ENCODE measurements at regions not wholly inside any gene's neighbourhood (a gene's known extent, or its start where the extent isn't known, plus 50 kb on each side); places are given as distances from the start of the nearest gene placed in this dataset.

GRCh38 chr14:86707071-86707470, 1177.1 kb downstream of the FLRT2 start:
- TF ChIP-seq ZNF217 (IDR thresholded peaks at IDR 0.05) (no peak), EZH2 (IDR thresholded peaks at IDR 0.05; ENCODE audit: borderline replicate concordance, control insufficient read depth, low read depth, low read length) (no peak), RAD21 (IDR thresholded peaks at IDR 0.05; ENCODE audit: insufficient read depth, low read depth, low read length) (no peak), GABPA (IDR thresholded peaks at IDR 0.05; ENCODE audit: low read depth) (no peak), EGR1 (IDR thresholded peaks at IDR 0.05; ENCODE audit: borderline replicate concordance in 1 of 2, low read depth in 2 of 2, low read length in 2 of 2) (no peak), CHD2 (IDR thresholded peaks at IDR 0.05; ENCODE audit: borderline replicate concordance, low read depth, low read length) (no peak), EP300 (IDR thresholded peaks at IDR 0.05; ENCODE audit: borderline replicate concordance in 1 of 2, control insufficient read depth in 1 of 2, low read depth in 2 of 2, low read length in 2 of 2) (no peak)
